HL-60/S4 treated with retinoic acid at 250 ng/mL for 4 days and 3 days (cell line): ENCODE measurements at regions not wholly inside any gene's neighbourhood (a gene's known extent, or its start where the extent isn't known, plus 50 kb on each side); places are given as distances from the start of the nearest gene placed in this dataset.

Experiments used
- in situ Hi-C: fragments of 300-500 bp; cut with MboI; formaldehyde crosslinking; loops from 2 replicates; pipeline ENCODE4 v1.7.0; 2022; ENCODE audit warnings: low sequenced_read_pairs

DNA sequence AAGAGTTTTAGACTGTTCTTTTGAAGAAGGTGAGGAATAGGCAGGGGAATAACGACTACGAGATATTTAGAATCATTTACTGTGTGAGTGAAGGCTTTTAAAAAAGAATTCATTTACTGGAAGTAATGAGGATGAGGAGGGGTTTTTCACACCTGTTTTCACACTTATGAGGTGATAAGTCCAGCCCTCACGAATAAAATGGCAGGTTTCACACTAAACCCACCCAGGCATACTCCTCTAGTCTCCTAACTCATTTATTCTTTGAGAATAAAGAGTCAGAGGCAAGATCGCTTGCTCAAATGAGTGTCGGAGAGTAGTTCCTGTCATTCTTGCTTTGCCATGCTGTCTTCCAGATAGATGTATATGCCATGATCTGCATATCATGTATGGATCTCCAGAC is 79.0 kb upstream of the ZEB2 start:
- in situ Hi-C loops = no loop called here

- in situ Hi-C loops = no loop called here
Measured at GRCh38 chr2:144597894-144598593, 78.1 kb upstream of the ZEB2 start.

- in situ Hi-C loops = no loop called here
Measured at GRCh38 chr2:144597388-144597787, 77.5 kb upstream of the ZEB2 start.

GRCh38 chr2:144596073-144596871 is 76.4 kb upstream of the ZEB2 start:
- in situ Hi-C loops = no loop called here

- in situ Hi-C loops = no loop called here
Measured at GRCh38 chr2:144595686-144596072, 75.8 kb upstream of the ZEB2 start.

GRCh38 chr2:144595279-144595678 is 75.4 kb upstream of the ZEB2 start:
- in situ Hi-C loops = no loop called here

- in situ Hi-C loops = no loop called here
Measured at GRCh38 chr2:144593803-144594202, 73.9 kb upstream of the ZEB2 start.

DNA sequence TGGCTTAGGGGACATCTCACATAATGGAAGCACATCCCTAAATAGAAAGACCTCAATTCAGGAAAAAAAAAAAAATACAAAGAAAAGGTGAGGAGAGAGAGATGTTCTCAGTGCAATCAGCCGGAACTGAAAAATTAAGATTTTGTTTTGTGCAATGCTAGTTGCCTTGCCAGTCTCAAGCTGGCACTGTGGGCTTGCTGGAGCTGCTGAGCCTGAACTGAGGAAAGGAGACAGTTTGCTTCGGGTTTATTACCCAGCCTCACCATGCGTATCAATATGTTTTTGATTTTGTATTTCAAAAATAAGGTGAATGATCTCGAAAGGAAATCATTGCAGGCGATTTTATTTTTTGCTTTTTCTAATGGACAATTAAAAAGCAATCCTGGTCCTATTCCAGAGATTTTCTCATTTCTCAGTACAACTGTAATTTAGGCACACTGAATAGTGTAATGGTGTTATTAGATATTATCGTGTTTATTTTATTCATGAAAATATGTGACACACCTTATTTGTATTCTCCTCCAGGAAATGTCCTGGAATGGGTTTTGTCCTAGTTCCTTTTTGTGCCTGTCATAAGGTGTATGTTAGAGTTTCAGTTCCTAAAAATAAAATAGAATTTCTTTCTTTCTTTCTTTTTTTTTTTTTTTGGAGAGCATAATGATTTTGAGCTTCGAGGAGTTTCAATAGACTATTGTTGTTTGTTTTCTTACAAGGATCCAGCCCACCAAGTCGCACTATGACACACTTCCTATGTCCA is 72.8 kb upstream of the ZEB2 start:
- in situ Hi-C loops = no loop called here

- in situ Hi-C loops = no loop called here
Measured at GRCh38 chr2:144587306-144587705, 67.4 kb upstream of the ZEB2 start.

GRCh38 chr2:144586476-144586875 is 66.6 kb upstream of the ZEB2 start:
- in situ Hi-C loops = no loop called here

- in situ Hi-C loops = no loop called here
Measured at GRCh38 chr2:144583741-144584453, 64.0 kb upstream of the ZEB2 start.

- in situ Hi-C loops = no loop called here
Measured at GRCh38 chr2:144583381-144583729, 63.4 kb upstream of the ZEB2 start.

- in situ Hi-C loops = no loop called here
Measured at GRCh38 chr2:144582651-144583380, 62.9 kb upstream of the ZEB2 start.

- in situ Hi-C loops = no loop called here
Measured at GRCh38 chr2:144580521-144581161, 60.7 kb upstream of the ZEB2 start.

- in situ Hi-C loops = no loop called here
Measured at GRCh38 chr2:144579556-144579955, 59.6 kb upstream of the ZEB2 start.

DNA sequence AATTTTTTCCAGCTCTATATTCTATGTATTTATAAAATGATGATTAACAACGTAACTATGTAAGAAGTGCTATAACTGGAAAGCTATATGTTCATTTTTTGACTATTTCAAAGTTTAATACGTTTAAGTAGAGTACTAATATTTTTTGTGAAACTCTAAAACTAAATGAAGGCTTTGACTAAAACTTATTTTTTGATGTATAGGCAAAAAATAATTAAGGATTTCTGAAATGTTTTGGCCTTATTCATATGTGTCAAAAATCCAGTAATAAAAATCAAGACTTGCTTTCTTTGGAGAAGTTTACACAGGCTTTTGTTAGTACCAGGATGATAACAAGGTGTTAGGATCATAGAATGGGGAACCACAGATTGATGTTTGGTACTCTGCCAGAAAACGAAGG is 58.2 kb upstream of the ZEB2 start:
- in situ Hi-C loops = no loop called here

DNA sequence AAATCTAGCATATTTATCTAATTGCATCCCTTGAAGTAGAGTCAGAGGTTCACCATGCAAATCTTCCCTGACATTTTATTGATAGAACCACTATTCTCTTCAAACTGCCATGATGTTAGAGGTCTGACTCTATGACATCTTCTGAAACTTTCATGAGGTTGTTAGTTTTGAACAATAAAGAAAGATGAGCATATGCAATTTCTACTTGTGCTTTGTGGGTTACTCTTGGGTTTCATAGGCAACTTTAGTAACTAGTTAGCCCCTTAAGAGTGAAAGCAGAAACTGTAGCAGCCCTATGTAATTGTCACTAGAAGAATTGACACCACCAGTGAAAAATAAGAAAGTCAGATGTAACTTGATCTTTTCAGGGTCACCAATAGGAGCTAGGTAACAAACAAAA is 53.1 kb upstream of the ZEB2 start:
- in situ Hi-C loops = no loop called here

DNA sequence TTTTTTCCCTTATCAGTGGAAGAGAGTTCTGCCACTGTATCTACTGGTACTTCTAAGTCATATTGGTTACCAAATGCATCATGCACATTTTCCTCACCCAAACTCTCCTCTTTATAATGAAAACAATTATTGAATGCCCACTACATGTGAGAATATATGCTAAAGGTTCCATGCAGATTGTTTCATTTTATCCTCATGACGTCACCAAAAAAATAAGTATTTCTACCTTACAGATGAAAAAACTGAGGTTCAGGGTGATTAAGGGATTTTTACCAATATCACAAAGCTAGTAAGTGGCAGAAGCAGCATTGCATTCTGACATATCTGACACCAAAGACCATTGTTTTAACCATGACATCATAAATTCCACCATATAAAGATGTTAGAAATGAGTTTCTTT is 51.9 kb upstream of the ZEB2 start:
- in situ Hi-C loops = no loop called here

- in situ Hi-C loops = no loop called here
Measured at GRCh38 chr2:144570566-144570965, 50.6 kb upstream of the ZEB2 start.
